ENCODE measurements at regions not wholly inside any gene's neighbourhood (a gene's known extent, or its start where the extent isn't known, plus 50 kb on each side); places are given as distances from the start of the nearest gene placed in this dataset.

- Histone ChIP-seq H3K9ac (no peak overlapping the region), H3K4me3 (IDR thresholded peaks at IDR 0.05; ENCODE audit: insufficient read depth, low read depth, low read length) (no peak overlapping the region), H3K79me2 (ENCODE audit: insufficient read depth, low read depth) (no peaks in the 10 kb centered on the region), H3K4me2 (no peak overlapping the region), H4K20me1 (ENCODE audit: insufficient read depth) (no peaks in the 10 kb centered on the region), H2AFZ (ENCODE audit: low read depth) (no peak overlapping the region), H3K36me3 (ENCODE audit: insufficient read depth) (no peaks in the 10 kb centered on the region), H3K27me3 (ENCODE audit: insufficient read depth, low read depth) (no peaks in the 10 kb centered on the region), H3K27ac (no peak overlapping the region), H3K4me1 (ENCODE audit: low read depth, poor library complexity, severe bottlenecking) (peaks cover 17% of the 10 kb centered on the region)
- TF ChIP-seq CTCF (conservative IDR thresholded peaks at IDR 0.05; ENCODE audit: low read depth, low read length) = no peak
Measured at GRCh38 chr20:24718277-24718676, 230.8 kb upstream of the CST7 start.

- TF ChIP-seq CTCF (conservative IDR thresholded peaks at IDR 0.05; ENCODE audit: low read depth, low read length) = no peak
- H3K36me3 ChIP-seq (ENCODE audit: insufficient read depth) = no peaks in the 10 kb centered on the region
- no peak overlapping the region for H3K9ac ChIP-seq
- no peak overlapping the region for H3K4me2 ChIP-seq
- H3K4me1 ChIP-seq (ENCODE audit: low read depth, poor library complexity, severe bottlenecking) = peaks cover 17% of the 10 kb centered on the region
- H2AFZ ChIP-seq (ENCODE audit: low read depth) = no peak overlapping the region
- no peak overlapping the region for H3K4me3 ChIP-seq (IDR thresholded peaks at IDR 0.05; ENCODE audit: insufficient read depth, low read depth, low read length)
- no peak overlapping the region for H3K27ac ChIP-seq
- no peaks in the 10 kb centered on the region for H3K79me2 ChIP-seq (ENCODE audit: insufficient read depth, low read depth)
- H4K20me1 ChIP-seq (ENCODE audit: insufficient read depth) = no peaks in the 10 kb centered on the region
- no peaks in the 10 kb centered on the region for H3K27me3 ChIP-seq (ENCODE audit: insufficient read depth, low read depth)
Measured at GRCh38 chr20:24718696-24719095, 230.4 kb upstream of the CST7 start.

GRCh38 chr20:24720957-24721356, 228.1 kb upstream of the CST7 start:
- Histone ChIP-seq H4K20me1 (ENCODE audit: insufficient read depth) (no peaks in the 10 kb centered on the region), H3K4me2 (no peak overlapping the region), H3K9ac (no peak overlapping the region), H3K4me1 (ENCODE audit: low read depth, poor library complexity, severe bottlenecking) (peaks cover 17% of the 10 kb centered on the region), H2AFZ (ENCODE audit: low read depth) (no peak overlapping the region), H3K27me3 (ENCODE audit: insufficient read depth, low read depth) (no peaks in the 10 kb centered on the region), H3K4me3 (IDR thresholded peaks at IDR 0.05; ENCODE audit: insufficient read depth, low read depth, low read length) (no peak overlapping the region), H3K36me3 (ENCODE audit: insufficient read depth) (no peaks in the 10 kb centered on the region), H3K27ac (no peak overlapping the region), H3K79me2 (ENCODE audit: insufficient read depth, low read depth) (no peaks in the 10 kb centered on the region)
- TF ChIP-seq CTCF (conservative IDR thresholded peaks at IDR 0.05; ENCODE audit: low read depth, low read length) = no peak

GRCh38 chr20:24721891-24722568, 227.0 kb upstream of the CST7 start:
- no peak overlapping the region for H3K9ac ChIP-seq
- no peaks in the 10 kb centered on the region for H3K27me3 ChIP-seq (ENCODE audit: insufficient read depth, low read depth)
- no peak overlapping the region for H3K4me3 ChIP-seq (IDR thresholded peaks at IDR 0.05; ENCODE audit: insufficient read depth, low read depth, low read length)
- no peaks in the 10 kb centered on the region for H4K20me1 ChIP-seq (ENCODE audit: insufficient read depth)
- no peaks in the 10 kb centered on the region for H3K79me2 ChIP-seq (ENCODE audit: insufficient read depth, low read depth)
- H3K36me3 ChIP-seq (ENCODE audit: insufficient read depth) = no peaks in the 10 kb centered on the region
- H2AFZ ChIP-seq (ENCODE audit: low read depth) = no peak overlapping the region
- H3K4me1 ChIP-seq (ENCODE audit: low read depth, poor library complexity, severe bottlenecking) = peaks cover 17% of the 10 kb centered on the region
- no peak for TF ChIP-seq CTCF (conservative IDR thresholded peaks at IDR 0.05; ENCODE audit: low read depth, low read length)
- no peak overlapping the region for H3K27ac ChIP-seq
- H3K4me2 ChIP-seq = no peak overlapping the region
